SK-N-SH treated with all-trans-retinoic acid at 6 μM for 48 hours (cell line): ENCODE measurements at regions not wholly inside any gene's neighbourhood (a gene's known extent, or its start where the extent isn't known, plus 50 kb on each side); places are given as distances from the start of the nearest gene placed in this dataset.

ENCODE experiments used
- ATAC-seq: fragments of 200-7000 bp; cut with Tn5 transposase; 3 replicates; pipeline ENCODE4 v1.9.1; 2020; ENCODE audit warnings: mild to moderate bottlenecking, moderate library complexity
- ARNTL ChIP-seq: fragments of 450-650 bp; formaldehyde crosslinking; IDR thresholded peaks from 2 replicates; pipeline ENCODE4 v1.5.0; 2020; ENCODE audit warnings: low read depth, mild to moderate bottlenecking, moderate library complexity, borderline replicate concordance
- BACH2 ChIP-seq: fragments of 250-450 bp; sonication (Bioruptor Pico); IDR thresholded peaks from 2 replicates; pipeline ENCODE4 v1.9.0; 2021; ENCODE audit warnings: mild to moderate bottlenecking, borderline replicate concordance
- CSDC2 ChIP-seq: fragments of 250-450 bp; sonication (Bioruptor Pico); IDR thresholded peaks from 2 replicates; pipeline ENCODE4 v1.5.0; 2020; ENCODE audit warnings: mild to moderate bottlenecking, moderate library complexity
- CSRNP3 ChIP-seq: fragments of 250-450 bp; sonication (Bioruptor Pico); IDR thresholded peaks from 2 replicates; pipeline ENCODE4 v1.5.1; 2021; ENCODE audit warnings: mild to moderate bottlenecking, moderate library complexity
- ESRRG ChIP-seq: fragments of 250-450 bp; sonication (Bioruptor Pico); IDR thresholded peaks from 2 replicates; pipeline ENCODE4 v1.6.1; 2021; ENCODE audit warnings: mild to moderate bottlenecking
- GLIS3 ChIP-seq: fragments of 250-450 bp; sonication (Bioruptor Pico); IDR thresholded peaks from 2 replicates; pipeline ENCODE4 v1.5.0; 2020; ENCODE audit warnings: mild to moderate bottlenecking, moderate library complexity
- ISL1 ChIP-seq: fragments of 250-450 bp; sonication (Bioruptor Pico); IDR thresholded peaks from 2 replicates; pipeline ENCODE4 v2.1.2; 2022; ENCODE audit warnings: mild to moderate bottlenecking, moderate library complexity
- OSR1 ChIP-seq: fragments of 250-450 bp; sonication (Bioruptor Pico); IDR thresholded peaks from 2 replicates; pipeline ENCODE4 v1.8.0; 2022; ENCODE audit warnings: moderate library complexity, mild to moderate bottlenecking, inconsistent platforms
- POU6F1 ChIP-seq: fragments of 250-450 bp; sonication (Bioruptor Pico); IDR thresholded peaks from 2 replicates; pipeline ENCODE4 v1.8.0; 2021; ENCODE audit warnings: low read depth, mild to moderate bottlenecking, moderate library complexity, borderline replicate concordance
- PPARA ChIP-seq: fragments of 250-450 bp; sonication (Bioruptor Pico); IDR thresholded peaks from 2 replicates; pipeline ENCODE4 v1.5.0; 2020; ENCODE audit warnings: mild to moderate bottlenecking, borderline replicate concordance
- RARB ChIP-seq: fragments of 250-450 bp; sonication (Bioruptor Pico); IDR thresholded peaks from 2 replicates; pipeline ENCODE4 v1.8.0; 2021; ENCODE audit warnings: mild to moderate bottlenecking, moderate library complexity
- SNAI2 ChIP-seq: fragments of 250-450 bp; sonication (Bioruptor Pico); IDR thresholded peaks from 2 replicates; pipeline ENCODE4 v1.5.0; 2020; ENCODE audit warnings: mild to moderate bottlenecking, moderate library complexity
- TCF4 ChIP-seq: fragments of 250-450 bp; sonication (Bioruptor Pico); IDR thresholded peaks from 2 replicates; pipeline ENCODE4 v1.8.0; 2021; ENCODE audit warnings: mild to moderate bottlenecking, moderate library complexity, borderline replicate concordance
- TOX ChIP-seq: fragments of 250-450 bp; sonication (Bioruptor Pico); IDR thresholded peaks from 2 replicates; pipeline ENCODE4 v1.8.0; 2021; ENCODE audit warnings: mild to moderate bottlenecking, moderate library complexity, borderline replicate concordance
- ZC3H10 ChIP-seq: fragments of 250-450 bp; sonication (Bioruptor Pico); IDR thresholded peaks from 2 replicates; pipeline ENCODE4 v1.5.1; 2021; ENCODE audit warnings: mild to moderate bottlenecking, moderate library complexity
- ZFP3 ChIP-seq: fragments of 250-450 bp; sonication (Bioruptor Pico); IDR thresholded peaks from 2 replicates; pipeline ENCODE4 v1.5.0; 2020; ENCODE audit warnings: mild to moderate bottlenecking, moderate library complexity
- ZFP30 ChIP-seq: fragments of 450-650 bp; formaldehyde crosslinking; IDR thresholded peaks from 2 replicates; pipeline ENCODE4 v1.5.0; 2022; ENCODE audit warnings: mild to moderate bottlenecking, moderate library complexity
- ZNF565 ChIP-seq: fragments of 450-650 bp; formaldehyde crosslinking; conservative IDR thresholded peaks from 2 replicates; pipeline ENCODE4 v1.5.0; 2020; ENCODE audit warnings: low read depth, mild to moderate bottlenecking, moderate library complexity
- ZNF70 ChIP-seq: fragments of 450-650 bp; formaldehyde crosslinking; IDR thresholded peaks from 2 replicates; pipeline ENCODE4 v1.5.0; 2020; ENCODE audit warnings: mild to moderate bottlenecking, moderate library complexity
- ZNF8 ChIP-seq: fragments of 450-650 bp; formaldehyde crosslinking; IDR thresholded peaks from 2 replicates; pipeline ENCODE4 v1.5.0; 2020; ENCODE audit warnings: mild to moderate bottlenecking, moderate library complexity
- TF ChIP-seq, protein P1 (sequence below): fragments of 250-450 bp; sonication (Bioruptor Pico); IDR thresholded peaks from 2 replicates; pipeline ENCODE4 v1.5.1; 2020; ENCODE audit warnings: low read depth, mild to moderate bottlenecking, moderate library complexity
- TF ChIP-seq, protein P2 (sequence below): fragments of 250-450 bp; sonication (Bioruptor Pico); IDR thresholded peaks from 2 replicates; pipeline ENCODE4 v1.8.0; 2020; ENCODE audit warnings: mild to moderate bottlenecking, moderate library complexity, borderline replicate concordance
- TF ChIP-seq, protein P3 (sequence below): fragments of 250-450 bp; sonication (Bioruptor Pico); IDR thresholded peaks from 2 replicates; pipeline ENCODE4 v1.5.0; 2020; ENCODE audit warnings: mild to moderate bottlenecking, moderate library complexity

- TF ChIP-seq, protein P1, sequence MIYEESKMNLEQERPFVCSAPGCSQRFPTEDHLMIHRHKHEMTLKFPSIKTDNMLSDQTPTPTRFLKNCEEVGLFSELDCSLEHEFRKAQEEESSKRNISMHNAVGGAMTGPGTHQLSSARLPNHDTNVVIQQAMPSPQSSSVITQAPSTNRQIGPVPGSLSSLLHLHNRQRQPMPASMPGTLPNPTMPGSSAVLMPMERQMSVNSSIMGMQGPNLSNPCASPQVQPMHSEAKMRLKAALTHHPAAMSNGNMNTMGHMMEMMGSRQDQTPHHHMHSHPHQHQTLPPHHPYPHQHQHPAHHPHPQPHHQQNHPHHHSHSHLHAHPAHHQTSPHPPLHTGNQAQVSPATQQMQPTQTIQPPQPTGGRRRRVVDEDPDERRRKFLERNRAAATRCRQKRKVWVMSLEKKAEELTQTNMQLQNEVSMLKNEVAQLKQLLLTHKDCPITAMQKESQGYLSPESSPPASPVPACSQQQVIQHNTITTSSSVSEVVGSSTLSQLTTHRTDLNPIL (CRISPR knock-in tag) = no peak
- no peak for TF ChIP-seq ZFP3 (CRISPR knock-in tag)
- no peak for ATAC-seq
Observed at GRCh38 chr2:75326645-75327044, 127.3 kb upstream of the TACR1 start.

- no peak for TF ChIP-seq RARB
- TF ChIP-seq ESRRG (CRISPR knock-in tag) = no peak
- TF ChIP-seq ZC3H10 (CRISPR knock-in tag) = no peak
- no peak for TF ChIP-seq ZFP30 (CRISPR knock-in tag)
- TF ChIP-seq TCF4 (CRISPR knock-in tag) = no peak
- TF ChIP-seq CSRNP3 (CRISPR knock-in tag) = no peak
- no peak for TF ChIP-seq ARNTL (CRISPR knock-in tag)
- no peak for TF ChIP-seq POU6F1 (CRISPR knock-in tag)
- no peak for TF ChIP-seq TOX (CRISPR knock-in tag)
- TF ChIP-seq PPARA (CRISPR knock-in tag) = no peak
- TF ChIP-seq CSDC2 (CRISPR knock-in tag) = no peak
- TF ChIP-seq ZNF565 = no peak
- TF ChIP-seq SNAI2 (CRISPR knock-in tag) = no peak
- TF ChIP-seq GLIS3 (CRISPR knock-in tag) = no peak
- TF ChIP-seq, protein P1 (CRISPR knock-in tag) = no peak
- TF ChIP-seq BACH2 = no peak
- TF ChIP-seq ZNF70 (CRISPR knock-in tag) = no peak
- no peak for TF ChIP-seq ZNF8 (CRISPR knock-in tag)
- TF ChIP-seq OSR1 (CRISPR knock-in tag) = no peak
- TF ChIP-seq, protein P2, sequence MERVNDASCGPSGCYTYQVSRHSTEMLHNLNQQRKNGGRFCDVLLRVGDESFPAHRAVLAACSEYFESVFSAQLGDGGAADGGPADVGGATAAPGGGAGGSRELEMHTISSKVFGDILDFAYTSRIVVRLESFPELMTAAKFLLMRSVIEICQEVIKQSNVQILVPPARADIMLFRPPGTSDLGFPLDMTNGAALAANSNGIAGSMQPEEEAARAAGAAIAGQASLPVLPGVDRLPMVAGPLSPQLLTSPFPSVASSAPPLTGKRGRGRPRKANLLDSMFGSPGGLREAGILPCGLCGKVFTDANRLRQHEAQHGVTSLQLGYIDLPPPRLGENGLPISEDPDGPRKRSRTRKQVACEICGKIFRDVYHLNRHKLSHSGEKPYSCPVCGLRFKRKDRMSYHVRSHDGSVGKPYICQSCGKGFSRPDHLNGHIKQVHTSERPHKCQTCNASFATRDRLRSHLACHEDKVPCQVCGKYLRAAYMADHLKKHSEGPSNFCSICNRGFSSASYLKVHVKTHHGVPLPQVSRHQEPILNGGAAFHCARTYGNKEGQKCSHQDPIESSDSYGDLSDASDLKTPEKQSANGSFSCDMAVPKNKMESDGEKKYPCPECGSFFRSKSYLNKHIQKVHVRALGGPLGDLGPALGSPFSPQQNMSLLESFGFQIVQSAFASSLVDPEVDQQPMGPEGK (CRISPR knock-in tag) = no peak
- no peak for ATAC-seq
Observed at GRCh38 chr2:75325594-75325993, 126.3 kb upstream of the TACR1 start.

DNA sequence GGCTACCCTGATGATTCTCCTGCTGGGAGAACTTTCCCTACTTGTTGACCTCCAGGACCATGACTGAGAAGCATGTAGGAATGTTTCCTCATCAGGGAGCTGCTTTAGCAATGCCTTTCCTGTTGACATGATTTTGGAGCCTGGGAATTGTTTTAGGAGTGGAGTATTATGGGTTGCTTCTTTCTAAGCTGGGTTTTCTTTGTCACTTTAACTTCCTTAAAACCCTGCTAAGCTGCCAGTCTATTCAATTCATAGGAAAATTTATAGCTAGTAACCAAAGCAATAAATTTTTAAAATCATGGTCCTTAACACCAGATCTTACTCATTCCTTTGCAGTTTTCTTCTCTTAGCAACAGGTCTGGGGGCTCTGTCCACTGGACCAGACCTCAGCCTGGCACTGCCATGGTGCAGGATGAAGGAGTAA, 125.6 kb upstream of the TACR1 start:
- TF ChIP-seq ESRRG (CRISPR knock-in tag) (no peak), CSDC2 (CRISPR knock-in tag) (no peak), ZFP3 (CRISPR knock-in tag) (no peak), ARNTL (CRISPR knock-in tag) (no peak), ZFP30 (CRISPR knock-in tag) (no peak), ZNF565 (no peak), ZC3H10 (CRISPR knock-in tag) (no peak), ISL1 (CRISPR knock-in tag) (no peak), ZNF8 (CRISPR knock-in tag) (no peak), GLIS3 (CRISPR knock-in tag) (no peak), BACH2 (no peak), TCF4 (CRISPR knock-in tag) (no peak), RARB (no peak), CSRNP3 (CRISPR knock-in tag) (no peak), OSR1 (CRISPR knock-in tag) (no peak), PPARA (CRISPR knock-in tag) (no peak), ZNF70 (CRISPR knock-in tag) (no peak), TOX (CRISPR knock-in tag) (no peak)
- TF ChIP-seq, protein P3, sequence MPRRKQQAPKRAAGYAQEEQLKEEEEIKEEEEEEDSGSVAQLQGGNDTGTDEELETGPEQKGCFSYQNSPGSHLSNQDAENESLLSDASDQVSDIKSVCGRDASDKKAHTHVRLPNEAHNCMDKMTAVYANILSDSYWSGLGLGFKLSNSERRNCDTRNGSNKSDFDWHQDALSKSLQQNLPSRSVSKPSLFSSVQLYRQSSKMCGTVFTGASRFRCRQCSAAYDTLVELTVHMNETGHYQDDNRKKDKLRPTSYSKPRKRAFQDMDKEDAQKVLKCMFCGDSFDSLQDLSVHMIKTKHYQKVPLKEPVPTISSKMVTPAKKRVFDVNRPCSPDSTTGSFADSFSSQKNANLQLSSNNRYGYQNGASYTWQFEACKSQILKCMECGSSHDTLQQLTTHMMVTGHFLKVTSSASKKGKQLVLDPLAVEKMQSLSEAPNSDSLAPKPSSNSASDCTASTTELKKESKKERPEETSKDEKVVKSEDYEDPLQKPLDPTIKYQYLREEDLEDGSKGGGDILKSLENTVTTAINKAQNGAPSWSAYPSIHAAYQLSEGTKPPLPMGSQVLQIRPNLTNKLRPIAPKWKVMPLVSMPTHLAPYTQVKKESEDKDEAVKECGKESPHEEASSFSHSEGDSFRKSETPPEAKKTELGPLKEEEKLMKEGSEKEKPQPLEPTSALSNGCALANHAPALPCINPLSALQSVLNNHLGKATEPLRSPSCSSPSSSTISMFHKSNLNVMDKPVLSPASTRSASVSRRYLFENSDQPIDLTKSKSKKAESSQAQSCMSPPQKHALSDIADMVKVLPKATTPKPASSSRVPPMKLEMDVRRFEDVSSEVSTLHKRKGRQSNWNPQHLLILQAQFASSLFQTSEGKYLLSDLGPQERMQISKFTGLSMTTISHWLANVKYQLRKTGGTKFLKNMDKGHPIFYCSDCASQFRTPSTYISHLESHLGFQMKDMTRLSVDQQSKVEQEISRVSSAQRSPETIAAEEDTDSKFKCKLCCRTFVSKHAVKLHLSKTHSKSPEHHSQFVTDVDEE (CRISPR knock-in tag) = no peak
- TF ChIP-seq, protein P2 (CRISPR knock-in tag) = no peak
- TF ChIP-seq, all 23 proteins: peak for 0
- ATAC-seq = no peak
